ENCODE measurements at regions not wholly inside any gene's neighbourhood (a gene's known extent, or its start where the extent isn't known, plus 50 kb on each side); places are given as distances from the start of the nearest gene placed in this dataset.
"Not testable (repeated sequence)": the region's sequence is repeated elsewhere in the genome, so short reads cannot be mapped to it uniquely, and the experiment has no call there.

- TF ChIP-seq CTCF (IDR thresholded peaks at IDR 0.05; ENCODE audit: insufficient read depth, low read depth, low read length); EZH2 (IDR thresholded peaks at IDR 0.05; ENCODE audit: insufficient read depth, low read length): not testable (repeated sequence)
Measured at GRCh38 chr18:976393-977128, 71.9 kb downstream of the ADCYAP1 start.

Data from astrocyte (in vitro differentiated cells and primary cell).